Adrenal gland (tissue), 5 donors: ENCODE measurements at regions not wholly inside any gene's neighbourhood (a gene's known extent, or its start where the extent isn't known, plus 50 kb on each side); places are given as distances from the start of the nearest gene placed in this dataset.

ENCODE experiments used
- CTCF ChIP-seq, 6 experiments: fragments of 450-650 bp in 4 of 6; fragments of 200-600 bp in 2 of 6; sonication (generic) in 1 of 6; IDR thresholded peaks; 1 replicate in 5 of 6; 2 replicates in 1 of 6; pipeline versions ENCODE4 v1.5.1 to v1.8.0; 2016 to 2021; ENCODE audit warnings: antibody characterized with exemption in 6 of 6, mild to moderate bottlenecking in 2 of 6, moderate library complexity in 1 of 6
- POLR2A ChIP-seq, 2 donors: fragments of 450-650 bp; IDR thresholded peaks; one replicate each; pipeline ENCODE4 v1.6.1; 2017; ENCODE audit warnings: antibody characterized with exemption in 2 of 2, mild to moderate bottlenecking in 2 of 2, moderate library complexity in 1 of 2
- donor health status: DM: no; HTN: no; CAD: no.

GRCh38 chr15:38682363-38682762 is 117.7 kb upstream of the RASGRP1 start:
- no peak for TF ChIP-seq CTCF (IDR thresholded peaks at IDR 0.05)
- TF ChIP-seq POLR2A (IDR thresholded peaks at IDR 0.05), result no peak
